GM23338 (cell line): ENCODE measurements at regions not wholly inside any gene's neighbourhood (a gene's known extent, or its start where the extent isn't known, plus 50 kb on each side); places are given as distances from the start of the nearest gene placed in this dataset.
A peak's percentile ranks its signal among the peaks of the same experiment; 100 is the strongest.

Experiments used
- ATAC-seq: fragments of 200-7000 bp; cut with Tn5 transposase; 3 replicates; pipeline ENCODE4 v1.9.1; 2020
- DNase-seq: peaks from one replicate; pipeline ENCODE4 v3.0.0-alpha.2; 2015; ENCODE audit warnings: low spot score
- H2AFZ ChIP-seq: fragments of 200-600 bp; sonication (generic); 2 replicates; pipeline ENCODE4 v1.8.0; 2016; ENCODE audit warnings: antibody characterized with exemption, mild to moderate bottlenecking, moderate library complexity
- H3F3A ChIP-seq: fragments of 200-600 bp; sonication (generic); replicated peaks from 2 replicates; pipeline ENCODE4 v1.8.0; 2017; ENCODE audit warnings: antibody characterized with exemption, mixed run types, low read depth
- H3K27ac ChIP-seq: fragments of 200-600 bp; sonication (generic); 2 replicates; pipeline ENCODE4 v1.6.1; 2016; ENCODE audit warnings: low read depth
- H3K27me3 ChIP-seq: fragments of 200-600 bp; sonication (generic); 2 replicates; pipeline ENCODE4 v1.8.0; 2016; ENCODE audit warnings: mild to moderate bottlenecking, mixed run types, moderate library complexity; ENCODE audit not compliant: insufficient read depth
- H3K36me3 ChIP-seq: fragments of 200-600 bp; sonication (generic); 2 replicates; pipeline ENCODE4 v1.8.0; 2016; ENCODE audit warnings: mild to moderate bottlenecking; ENCODE audit not compliant: insufficient read depth
- H3K4me1 ChIP-seq: fragments of 200-600 bp; sonication (generic); 2 replicates; pipeline ENCODE4 v1.8.0; 2016; ENCODE audit warnings: mild to moderate bottlenecking, moderate library complexity; ENCODE audit not compliant: insufficient read depth
- H3K4me2 ChIP-seq: fragments of 200-600 bp; sonication (generic); 2 replicates; pipeline ENCODE4 v1.7.1; 2017; ENCODE audit warnings: mixed run types
- H3K4me3 ChIP-seq: fragments of 200-600 bp; sonication (generic); 2 replicates; pipeline ENCODE4 v1.6.1; 2016; ENCODE audit warnings: mixed run types
- H3K79me2 ChIP-seq: fragments of 200-600 bp; sonication (generic); replicated peaks from 2 replicates; pipeline ENCODE4 v1.8.0; 2017; ENCODE audit warnings: mild to moderate bottlenecking; ENCODE audit not compliant: insufficient read depth
- H3K9me2 ChIP-seq: fragments of 200-600 bp; sonication (generic); 2 replicates; pipeline ENCODE4 v1.8.0; 2017; ENCODE audit not compliant: insufficient read depth
- H4K20me1 ChIP-seq: fragments of 200-600 bp; sonication (generic); replicated peaks from 2 replicates; pipeline ENCODE4 v1.8.0; 2017; ENCODE audit warnings: mild to moderate bottlenecking; ENCODE audit not compliant: insufficient read depth
- H3K27ac Mint-ChIP-seq: 2 replicates; pipeline ENCODE4 v1.8.0; 2020; ENCODE audit warnings: inconsistent platforms, mild to moderate bottlenecking, moderate library complexity, mixed read lengths
- H3K27me3 Mint-ChIP-seq: 3 replicates; pipeline ENCODE4 v1.8.0; 2022; ENCODE audit warnings: low read depth, mild to moderate bottlenecking, moderate library complexity, mixed read lengths, inconsistent platforms; ENCODE audit not compliant: insufficient read depth, poor library complexity
- H3K36me3 Mint-ChIP-seq: 3 replicates; pipeline ENCODE4 v1.8.0; 2021; ENCODE audit warnings: low read depth, mild to moderate bottlenecking, inconsistent platforms, moderate library complexity, mixed read lengths
- H3K4me1 Mint-ChIP-seq: 3 replicates; pipeline ENCODE4 v1.8.0; 2020; ENCODE audit warnings: mild to moderate bottlenecking, inconsistent platforms, mixed read lengths
- H3K4me3 Mint-ChIP-seq: 3 replicates; pipeline ENCODE4 v1.8.0; 2021; ENCODE audit warnings: moderate library complexity, mild to moderate bottlenecking, inconsistent platforms, mixed read lengths
- H3K9me3 Mint-ChIP-seq: 3 replicates; pipeline ENCODE4 v1.8.0; 2020; ENCODE audit warnings: moderate library complexity, mild to moderate bottlenecking, inconsistent platforms, mixed read lengths
- CTCF ChIP-seq, 2 experiments: fragments of 200-600 bp in 1 of 2; sonication (generic) in 1 of 2; conservative IDR thresholded peaks; 2 replicates each; pipeline versions ENCODE4 v1.5.1 to v1.6.1; 2016 to 2017; ENCODE audit warnings: antibody characterized with exemption in 2 of 2, low read depth in 2 of 2, mild to moderate bottlenecking in 2 of 2, moderate library complexity in 1 of 2
- ETS1 ChIP-seq: IDR thresholded peaks from 2 replicates; pipeline ENCODE4 v1.6.1; 2016; ENCODE audit warnings: antibody characterized with exemption
- JUNB ChIP-seq: IDR thresholded peaks from one replicate; pipeline ENCODE4 v1.6.1; 2016; ENCODE audit warnings: antibody characterized with exemption; ENCODE audit not compliant: unreplicated experiment
- NANOG ChIP-seq: IDR thresholded peaks from 2 replicates; pipeline ENCODE4 v1.6.1; 2016; ENCODE audit warnings: antibody characterized with exemption, borderline replicate concordance
- REST ChIP-seq: IDR thresholded peaks from one replicate; pipeline ENCODE4 v1.6.1; 2018; ENCODE audit warnings: antibody characterized with exemption; ENCODE audit not compliant: unreplicated experiment
- ZNF114 ChIP-seq: fragments of 250-450 bp; sonication (Bioruptor Pico); IDR thresholded peaks from 2 replicates; pipeline ENCODE4 v1.5.0; 2020; ENCODE audit warnings: mild to moderate bottlenecking, moderate library complexity
- ZNF331 ChIP-seq: fragments of 250-450 bp; sonication (Bioruptor Pico); IDR thresholded peaks from 2 replicates; pipeline ENCODE4 v1.5.0; 2020; ENCODE audit warnings: low read depth, mild to moderate bottlenecking, moderate library complexity

GRCh38 chr2:180077295-180077906 is 70.3 kb upstream of the CWC22 start:
- Histone ChIP-seq H3K79me2 (no peaks in the 10 kb centered on the region), H4K20me1 (no peaks in the 10 kb centered on the region), H2AFZ (no peak overlapping the region), H3K4me3 (no peak overlapping the region), H3K4me1 (0 out of 2 replicates have a peak, but pooled peaks cover 2% of the 10 kb centered on the region), H3K27ac (no peak overlapping the region), H3K36me3 (no peaks in the 10 kb centered on the region; the same call in 1 of the 2 replicates), H3K4me2 (no peak overlapping the region), H3F3A (no peaks in the 10 kb centered on the region), H3K9me2 (0 out of 2 replicates have a peak, but pooled peaks cover 7% of the 10 kb centered on the region), H3K27me3 (no peaks in the 10 kb centered on the region)
- ATAC-seq, result peak; percentile 63
- Mint-ChIP-seq H3K36me3 (peaks cover 9% of the 10 kb centered on the region; the same call in 2 of the 3 replicates), H3K4me1 (peaks cover 4% of the 10 kb centered on the region; the same call in 2 of the 3 replicates), H3K27ac (no peak overlapping the region), H3K4me3 (no peak overlapping the region), H3K9me3 (peaks cover 17% of the 10 kb centered on the region; the same call in 2 of the 3 replicates), H3K27me3 (no peaks in the 10 kb centered on the region)
- DNase-seq, result peak; percentile 48
- TF ChIP-seq NANOG (no peak), CTCF (conservative IDR thresholded peaks at IDR 0.05; ENCODE audit: low read depth in 2 of 2) (peak; percentile 69 to 93), REST (no peak), ZNF331 (CRISPR knock-in tag) (no peak), ZNF114 (no peak)

- Mint-ChIP-seq H3K27me3 (no peaks in the 10 kb centered on the region), H3K9me3 (peaks cover 6% of the 10 kb centered on the region), H3K4me1 (peaks cover 18% of the 10 kb centered on the region; the same call in 2 of the 3 replicates), H3K36me3 (peaks cover 4% of the 10 kb centered on the region), H3K27ac (no peak overlapping the region), H3K4me3 (no peak overlapping the region)
- Histone ChIP-seq H3K27ac (no peak overlapping the region), H3K36me3 (peaks cover under 1% of the 10 kb centered on the region; the same call in 1 of the 2 replicates), H3F3A (no peaks in the 10 kb centered on the region), H4K20me1 (no peaks in the 10 kb centered on the region), H3K27me3 (no peaks in the 10 kb centered on the region), H3K4me1 (peaks cover 14% of the 10 kb centered on the region; the same call in 1 of the 2 replicates), H3K9me2 (0 out of 2 replicates have a peak, but pooled peaks cover 7% of the 10 kb centered on the region), H3K4me2 (no peak overlapping the region), H3K4me3 (no peak overlapping the region), H2AFZ (no peak overlapping the region), H3K79me2 (no peaks in the 10 kb centered on the region)
- ATAC-seq, result no peak
- no peak for DNase-seq
- TF ChIP-seq JUNB, result no peak
- no peak for TF ChIP-seq REST
- TF ChIP-seq ETS1, result no peak
Observed at GRCh38 chr2:180075870-180076269, 68.8 kb upstream of the CWC22 start.
